Kidney epithelial cell (primary cell): ENCODE measurements at regions not wholly inside any gene's neighbourhood (a gene's known extent, or its start where the extent isn't known, plus 50 kb on each side); places are given as distances from the start of the nearest gene placed in this dataset.

ENCODE experiments used
- DNase-seq: peaks from one replicate; pipeline ENCODE4 v3.0.0-alpha.2; 2010; ENCODE audit warnings: low read depth
- H3K27me3 ChIP-seq: 2 replicates; pipeline ENCODE4 v1.6.0; 2011; ENCODE audit warnings: low read length; ENCODE audit not compliant: control insufficient read depth, insufficient read depth
- H3K36me3 ChIP-seq: 2 replicates; pipeline ENCODE4 v1.5.1; 2011; ENCODE audit warnings: low read length; ENCODE audit not compliant: control insufficient read depth, insufficient read depth
- H3K4me3 ChIP-seq: 2 replicates; pipeline ENCODE4 v1.5.1; 2011; ENCODE audit warnings: low read depth, mild to moderate bottlenecking, control low read depth, low read length
- CTCF ChIP-seq: IDR thresholded peaks from 2 replicates; pipeline ENCODE4 v1.5.1; 2011; ENCODE audit warnings: mild to moderate bottlenecking, moderate library complexity, low read length, control low read depth, inconsistent platforms; ENCODE audit not compliant: insufficient read depth, poor library complexity, severe bottlenecking

DNA sequence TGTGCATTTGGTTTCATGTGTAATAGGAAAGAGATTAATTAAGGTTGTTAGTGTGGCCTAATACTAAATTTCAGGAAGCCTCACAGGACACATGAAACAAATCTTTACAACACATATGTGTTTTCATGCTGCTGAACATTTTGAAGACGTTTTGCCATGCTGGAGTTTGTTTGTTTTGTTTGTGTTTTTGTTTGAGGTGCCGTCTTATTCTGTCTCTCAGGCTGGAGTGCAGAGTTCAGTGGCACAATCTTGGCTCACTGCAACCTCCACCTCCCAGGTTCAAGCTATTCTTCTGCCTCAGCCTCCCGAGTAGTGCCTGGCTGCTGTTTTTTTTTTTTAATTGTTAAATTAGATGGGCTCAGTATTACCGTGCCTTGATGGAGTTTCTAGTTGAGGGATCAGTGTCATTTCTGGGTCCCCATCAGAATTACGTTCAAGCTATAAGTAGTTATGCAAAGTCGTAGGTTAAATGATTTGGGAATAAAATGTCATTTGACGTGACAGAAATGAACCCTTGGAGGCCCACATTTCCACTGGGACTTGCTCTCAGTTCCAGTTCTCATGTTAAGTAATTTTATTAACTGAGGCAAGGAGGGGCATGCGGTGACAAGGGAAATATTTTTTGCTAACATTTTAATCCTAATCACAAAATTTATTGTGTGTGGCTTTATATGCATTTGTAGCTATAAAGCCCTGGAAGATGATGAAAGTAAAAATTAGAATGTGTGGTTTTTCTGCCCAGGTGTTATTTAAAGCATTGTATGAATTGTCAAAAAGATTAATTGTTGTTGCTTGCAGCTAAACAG lies 196.9 kb downstream of the TM9SF2 start:
- no peak for TF ChIP-seq CTCF
- no peak for DNase-seq
- H3K4me3 ChIP-seq = no peak overlapping the region

DNA sequence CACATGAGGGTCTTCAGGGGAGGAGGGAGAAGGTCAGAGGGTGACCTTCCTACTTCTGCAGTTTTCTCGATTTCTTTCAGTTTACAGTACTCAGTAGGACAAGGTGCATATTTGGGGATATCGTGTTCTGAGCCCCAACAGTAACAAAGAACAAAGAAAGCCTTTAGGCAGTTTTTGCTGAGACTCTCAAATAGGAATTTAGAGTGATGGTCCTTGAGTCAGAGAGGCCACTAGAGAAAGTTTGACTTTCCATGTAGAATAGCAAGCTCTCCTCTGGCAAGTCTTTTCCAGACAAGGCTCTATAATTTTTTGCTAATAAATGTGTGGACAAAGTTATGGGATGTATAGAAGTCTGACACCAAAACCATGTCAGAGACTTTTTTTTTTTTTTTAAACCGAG lies 194.6 kb downstream of the TM9SF2 start:
- no peak for TF ChIP-seq CTCF

More for the DNA sequence above, 196.9 kb downstream of the TM9SF2 start:
- Histone ChIP-seq H3K36me3 (no peaks in the 10 kb centered on the region), H3K27me3 (no peaks in the 10 kb centered on the region)

GRCh38 chr13:99693852-99694611 lies 192.8 kb downstream of the TM9SF2 start:
- Histone ChIP-seq H3K27me3 (no peaks in the 10 kb centered on the region), H3K4me3 (no peak overlapping the region), H3K36me3 (no peaks in the 10 kb centered on the region)
- no peak for DNase-seq
- TF ChIP-seq CTCF = no peak

More for the DNA sequence above, 194.6 kb downstream of the TM9SF2 start:
- Histone ChIP-seq H3K27me3 (no peaks in the 10 kb centered on the region), H3K36me3 (no peaks in the 10 kb centered on the region), H3K4me3 (no peak overlapping the region)
- no peak for DNase-seq

- H3K36me3 ChIP-seq = no peaks in the 10 kb centered on the region
Measured at GRCh38 chr13:99693351-99693750, 192.1 kb downstream of the TM9SF2 start.

GRCh38 chr13:99692854-99693253 lies 191.6 kb downstream of the TM9SF2 start:
- no peak for TF ChIP-seq CTCF
- DNase-seq = no peak
- no peaks in the 10 kb centered on the region for H3K36me3 ChIP-seq
- H3K4me3 ChIP-seq = no peak overlapping the region
- no peaks in the 10 kb centered on the region for H3K27me3 ChIP-seq

More at GRCh38 chr13:99693351-99693750, 192.1 kb downstream of the TM9SF2 start:
- TF ChIP-seq CTCF = no peak
- no peaks in the 10 kb centered on the region for H3K27me3 ChIP-seq
- H3K4me3 ChIP-seq = no peak overlapping the region
- DNase-seq = no peak
